ENCODE measurements at regions not wholly inside any gene's neighbourhood (a gene's known extent, or its start where the extent isn't known, plus 50 kb on each side); places are given as distances from the start of the nearest gene placed in this dataset.

DNA sequence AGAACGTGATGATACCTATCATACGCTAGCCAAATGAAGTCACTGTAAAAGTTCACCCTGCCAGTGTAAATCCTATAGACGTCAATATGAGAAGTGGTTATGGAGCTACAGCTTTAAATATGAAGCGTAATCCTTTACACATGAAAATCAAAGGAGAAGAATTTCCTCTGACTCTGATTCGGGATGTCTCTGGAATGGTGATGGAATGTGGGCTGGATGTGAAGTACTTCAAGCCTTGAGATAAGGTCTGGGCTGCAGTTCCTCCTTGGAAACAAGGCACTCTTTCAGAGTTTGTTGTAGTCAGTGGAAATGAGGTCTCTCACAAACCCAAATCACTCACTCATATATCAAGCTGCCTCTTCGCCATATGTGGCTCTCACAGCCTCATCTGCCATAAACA, 53.1 kb upstream of the NAP1L1 start:
- TF ChIP-seq YY1 (IDR thresholded peaks at IDR 0.05; ENCODE audit: insufficient read depth, insufficient read length) (no peak), SUZ12 (IDR thresholded peaks at IDR 0.05; ENCODE audit: extremely low read depth, insufficient read depth, insufficient read length) (no peak), ZNF274 (IDR thresholded peaks at IDR 0.05; ENCODE audit: low read depth, low read length) (no peak)

Data from NT2/D1 (cell line).